Upper lobe of left lung (tissue), 4 donors: ENCODE measurements at regions not wholly inside any gene's neighbourhood (a gene's known extent, or its start where the extent isn't known, plus 50 kb on each side); places are given as distances from the start of the nearest gene placed in this dataset.

Experiments used
- CTCF ChIP-seq, 6 experiments: fragments of 450-650 bp in 4 of 6; fragments of 200-600 bp in 2 of 6; sonication (generic) in 2 of 6; IDR thresholded peaks; one replicate each; pipeline ENCODE4 v1.5.1; 2016 to 2019; ENCODE audit warnings: antibody characterized with exemption in 6 of 6
- EP300 ChIP-seq, 4 donors: sonication (generic); formaldehyde crosslinking; IDR thresholded peaks; one replicate each; pipeline ENCODE4 v1.5.1; 2017; ENCODE audit warnings: antibody characterized with exemption in 4 of 4, control low read depth in 2 of 4
- POLR2A ChIP-seq, 4 donors: fragments of 450-650 bp; IDR thresholded peaks; one replicate each; pipeline ENCODE4 v1.5.1; 2016 to 2017; ENCODE audit warnings: antibody characterized with exemption in 4 of 4, mild to moderate bottlenecking in 2 of 4
- POLR2AphosphoS5 ChIP-seq, 2 donors: sonication (generic); formaldehyde crosslinking; IDR thresholded peaks; one replicate each; pipeline ENCODE4 v1.5.1; 2017; ENCODE audit warnings: antibody characterized with exemption in 2 of 2

- TF ChIP-seq POLR2A (IDR thresholded peaks at IDR 0.05) (no peak), CTCF (IDR thresholded peaks at IDR 0.05) (no peak), EP300 (IDR thresholded peaks at IDR 0.05) (no peak), POLR2AphosphoS5 (IDR thresholded peaks at IDR 0.05) (no peak)
These were observed 105.0 kb upstream of the ATP8B1 start for GRCh38 chr18:57908092-57908491.
